BE2C (cell line): ENCODE measurements at regions not wholly inside any gene's neighbourhood (a gene's known extent, or its start where the extent isn't known, plus 50 kb on each side); places are given as distances from the start of the nearest gene placed in this dataset.

Source experiments
- DNase-seq: peaks from one replicate; pipeline ENCODE4 v3.0.0-alpha.2; 2020
- H3K27me3 ChIP-seq: fragments of 250-450 bp; sonication (Bioruptor Pico); 2 replicates; pipeline ENCODE4 v1.5.1; 2020; ENCODE audit warnings: mild to moderate bottlenecking
- H3K36me3 ChIP-seq: fragments of 250-450 bp; sonication (Bioruptor Pico); 2 replicates; pipeline ENCODE4 v1.5.1; 2020; ENCODE audit warnings: mild to moderate bottlenecking
- H3K4me1 ChIP-seq: fragments of 250-450 bp; sonication (Bioruptor Pico); 2 replicates; pipeline ENCODE4 v1.5.1; 2020
- H3K4me3 ChIP-seq: 2 replicates; pipeline ENCODE4 v1.5.1; 2011; ENCODE audit warnings: low read depth, low read length
- H3K9me3 ChIP-seq: fragments of 250-450 bp; sonication (Bioruptor Pico); 2 replicates; pipeline ENCODE4 v1.5.1; 2020
- CTCF ChIP-seq: IDR thresholded peaks from 2 replicates; pipeline ENCODE4 v1.5.1; 2012; ENCODE audit warnings: mild to moderate bottlenecking, low read depth, low read length

GRCh38 chr5:6218517-6218916 lies 159.8 kb downstream of the MED10 start:
- no peak for TF ChIP-seq CTCF
- Histone ChIP-seq H3K27me3 (no peaks in the 10 kb centered on the region), H3K4me3 (no peak overlapping the region), H3K36me3 (no peaks in the 10 kb centered on the region), H3K9me3 (no peaks in the 10 kb centered on the region), H3K4me1 (no peaks in the 10 kb centered on the region)
- no peak for DNase-seq

GRCh38 chr5:6218116-6218515 lies 160.2 kb downstream of the MED10 start:
- no peak for DNase-seq
- H3K4me3 ChIP-seq = no peak overlapping the region
- H3K27me3 ChIP-seq = no peaks in the 10 kb centered on the region
- no peak for TF ChIP-seq CTCF
- H3K9me3 ChIP-seq = no peaks in the 10 kb centered on the region
- H3K4me1 ChIP-seq = no peaks in the 10 kb centered on the region
- no peaks in the 10 kb centered on the region for H3K36me3 ChIP-seq

GRCh38 chr5:6216471-6217075 lies 161.8 kb downstream of the MED10 start:
- no peak for DNase-seq
- Histone ChIP-seq H3K36me3 (no peaks in the 10 kb centered on the region), H3K4me3 (no peak overlapping the region), H3K9me3 (no peaks in the 10 kb centered on the region), H3K27me3 (no peaks in the 10 kb centered on the region), H3K4me1 (no peaks in the 10 kb centered on the region)
- TF ChIP-seq CTCF = no peak

GRCh38 chr5:6215891-6216290 lies 162.5 kb downstream of the MED10 start:
- Histone ChIP-seq H3K9me3 (no peaks in the 10 kb centered on the region), H3K27me3 (no peaks in the 10 kb centered on the region), H3K4me3 (no peak overlapping the region), H3K4me1 (no peaks in the 10 kb centered on the region), H3K36me3 (no peaks in the 10 kb centered on the region)
- no peak for DNase-seq
- TF ChIP-seq CTCF = no peak

GRCh38 chr5:6212244-6212643 lies 166.1 kb downstream of the MED10 start:
- H3K36me3 ChIP-seq = no peaks in the 10 kb centered on the region
- no peaks in the 10 kb centered on the region for H3K27me3 ChIP-seq

More at GRCh38 chr5:6212244-6212643, 166.1 kb downstream of the MED10 start:
- DNase-seq = no peak
- H3K9me3 ChIP-seq = no peaks in the 10 kb centered on the region
- no peak overlapping the region for H3K4me3 ChIP-seq
- no peak for TF ChIP-seq CTCF
- no peaks in the 10 kb centered on the region for H3K4me1 ChIP-seq
